ENCODE measurements at regions not wholly inside any gene's neighbourhood (a gene's known extent, or its start where the extent isn't known, plus 50 kb on each side); places are given as distances from the start of the nearest gene placed in this dataset.

DNA sequence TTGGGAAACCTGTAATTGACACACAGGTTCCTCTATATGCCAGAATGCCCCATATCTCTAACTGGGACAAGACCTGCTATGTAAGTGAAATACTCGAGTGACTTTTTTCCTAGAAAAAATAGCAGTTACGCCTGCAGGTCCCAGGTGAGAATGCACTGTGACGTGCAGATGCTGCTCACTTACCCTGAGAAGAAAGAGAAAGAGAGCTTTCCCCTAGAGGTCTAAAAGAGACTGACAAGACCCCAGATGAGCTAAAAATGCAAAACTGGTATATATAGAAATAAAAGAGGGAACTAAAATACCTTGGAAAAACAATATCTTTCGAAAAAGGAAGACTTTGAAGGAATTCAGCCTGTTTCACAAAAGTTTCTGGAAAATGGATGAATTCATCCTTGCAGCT is 383.0 kb upstream of the DCC start:
- no peaks in the 10 kb centered on the region for H3K27me3 Mint-ChIP-seq

DNA sequence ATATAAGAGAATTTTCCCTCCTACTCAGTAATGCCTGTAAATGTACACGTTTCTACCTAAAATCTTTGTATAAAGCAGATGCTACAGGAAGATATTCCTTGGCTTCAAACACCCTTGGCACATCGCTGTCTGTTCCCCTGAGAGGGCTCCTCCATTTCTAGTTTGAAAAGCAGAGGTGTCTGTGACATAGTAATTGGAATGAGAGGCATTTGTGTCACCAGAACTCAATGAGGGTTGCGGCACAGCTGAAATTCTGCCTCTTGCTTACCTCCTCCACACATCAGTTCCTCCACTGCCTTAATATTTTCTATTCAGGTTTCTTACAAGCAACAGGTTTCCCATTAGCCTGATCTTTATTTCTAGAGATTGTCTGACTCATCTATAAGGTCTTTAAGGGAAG is 359.9 kb upstream of the DCC start:
- H3K27ac Mint-ChIP-seq = no peak overlapping the region
- no peaks in the 10 kb centered on the region for H3K4me1 Mint-ChIP-seq
- DNase-seq (no peak), ATAC-seq (no peak)
- no peaks in the 10 kb centered on the region for H3K9me3 Mint-ChIP-seq
- no peaks in the 10 kb centered on the region for H3K36me3 Mint-ChIP-seq (ENCODE audit: low read depth)
- H3K4me3 Mint-ChIP-seq = no peak overlapping the region
- H3K27me3 Mint-ChIP-seq = no peaks in the 10 kb centered on the region

More for the DNA sequence above, 383.0 kb upstream of the DCC start:
- no peaks in the 10 kb centered on the region for H3K9me3 Mint-ChIP-seq
- H3K36me3 Mint-ChIP-seq (ENCODE audit: low read depth) = no peaks in the 10 kb centered on the region
- no peak for ATAC-seq
- H3K27ac Mint-ChIP-seq = no peak overlapping the region
- no peak for DNase-seq
- no peaks in the 10 kb centered on the region for H3K4me1 Mint-ChIP-seq
- H3K4me3 Mint-ChIP-seq = no peak overlapping the region

DNA sequence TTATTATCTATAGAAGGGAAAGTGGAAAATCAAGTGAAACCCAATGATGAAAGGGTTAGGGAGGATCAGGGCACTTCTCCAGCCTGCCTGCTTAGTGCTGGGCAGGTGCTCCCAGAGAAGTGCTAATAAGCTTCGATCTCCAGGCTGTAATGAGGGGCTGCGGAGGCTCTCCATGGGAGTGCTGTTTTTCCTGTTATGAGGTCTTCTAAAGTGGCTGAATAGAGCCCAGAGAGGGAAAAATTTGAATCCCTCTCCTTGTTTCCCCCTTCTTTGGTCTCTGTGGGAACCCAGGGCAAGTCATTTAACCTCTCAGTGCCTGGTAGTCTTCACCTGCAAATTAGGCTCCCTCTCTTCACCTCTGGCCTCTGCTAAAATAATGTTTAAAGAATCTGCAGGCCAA is 351.7 kb upstream of the DCC start:
- no peaks in the 10 kb centered on the region for H3K36me3 Mint-ChIP-seq (ENCODE audit: low read depth)
- H3K4me3 Mint-ChIP-seq = no peak overlapping the region
- no peak overlapping the region for H3K27ac Mint-ChIP-seq
- H3K4me1 Mint-ChIP-seq = no peaks in the 10 kb centered on the region
- DNase-seq = no peak
- H3K9me3 Mint-ChIP-seq = peaks cover 4% of the 10 kb centered on the region
- no peaks in the 10 kb centered on the region for H3K27me3 Mint-ChIP-seq
- no peak for ATAC-seq

DNA sequence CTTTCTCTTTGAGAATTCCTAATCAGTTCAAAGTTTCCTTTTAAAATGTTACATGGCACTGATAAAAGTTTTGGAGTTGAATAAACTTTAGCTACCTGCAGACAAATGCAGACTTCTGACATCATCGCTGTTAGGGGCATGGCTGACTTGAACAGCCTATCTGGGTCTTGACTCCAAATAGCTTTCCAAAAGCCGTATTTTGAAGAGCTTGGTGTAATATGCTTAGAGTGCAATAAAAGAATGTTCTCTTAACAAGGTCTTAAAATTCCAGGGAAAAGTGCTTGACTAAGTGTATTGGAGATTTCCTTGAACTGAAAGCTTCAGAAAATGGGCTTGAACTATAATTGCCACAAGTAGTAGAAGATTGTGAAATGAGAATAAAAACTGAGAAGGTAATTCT is 342.9 kb upstream of the DCC start:
- Mint-ChIP-seq H3K27me3 (no peaks in the 10 kb centered on the region), H3K36me3 (ENCODE audit: low read depth) (no peaks in the 10 kb centered on the region), H3K4me1 (no peaks in the 10 kb centered on the region), H3K27ac (no peak overlapping the region), H3K4me3 (no peak overlapping the region), H3K9me3 (no peaks in the 10 kb centered on the region)
- ATAC-seq = no peak
- no peak for DNase-seq

DNA sequence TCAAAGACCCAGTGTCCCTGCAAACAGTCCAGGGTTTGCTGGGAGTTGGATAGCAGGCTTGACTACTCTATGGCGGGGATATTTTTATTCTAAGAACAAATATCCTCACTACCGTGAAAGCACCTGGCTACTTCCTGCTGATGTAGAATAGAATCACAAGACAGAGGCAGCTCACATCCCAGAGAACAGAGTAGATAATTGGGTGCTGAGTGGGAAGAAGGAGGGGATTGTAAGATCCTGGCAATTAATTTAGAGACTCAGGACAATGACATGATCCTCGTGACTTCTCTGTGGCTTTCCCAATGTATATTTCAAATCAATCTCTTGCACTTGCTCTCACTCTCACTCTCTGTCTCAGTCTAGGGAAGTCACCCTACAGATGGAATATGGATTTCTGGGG is 341.9 kb upstream of the DCC start:
- Mint-ChIP-seq H3K4me3 (no peak overlapping the region), H3K27ac (no peak overlapping the region), H3K27me3 (no peaks in the 10 kb centered on the region), H3K36me3 (ENCODE audit: low read depth) (no peaks in the 10 kb centered on the region), H3K4me1 (no peaks in the 10 kb centered on the region), H3K9me3 (no peaks in the 10 kb centered on the region)
- ATAC-seq (no peak), DNase-seq (no peak)

DNA sequence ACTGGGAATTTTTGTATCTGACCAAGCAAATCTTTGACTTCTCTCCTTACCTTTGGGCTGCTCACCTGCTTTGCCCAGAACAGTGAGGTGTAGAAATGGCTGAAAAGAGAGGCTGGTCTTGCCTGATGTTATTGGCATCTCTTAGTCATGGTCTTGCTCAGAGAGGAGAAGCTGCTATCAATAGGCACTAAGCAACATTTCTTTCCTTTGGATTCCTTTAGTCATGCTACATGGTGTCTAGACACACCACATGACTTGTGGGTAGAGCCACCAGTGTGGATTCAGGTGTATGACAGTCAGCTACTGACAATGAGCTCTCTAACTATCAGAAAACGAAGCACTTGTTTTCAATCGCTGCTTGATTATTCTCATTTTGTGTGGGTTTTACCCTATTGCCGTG is 341.3 kb upstream of the DCC start:
- ATAC-seq (no peak), DNase-seq (no peak)
- no peaks in the 10 kb centered on the region for H3K9me3 Mint-ChIP-seq
- H3K4me3 Mint-ChIP-seq = no peak overlapping the region
- H3K27ac Mint-ChIP-seq = no peak overlapping the region
- H3K27me3 Mint-ChIP-seq = no peaks in the 10 kb centered on the region
- H3K4me1 Mint-ChIP-seq = no peaks in the 10 kb centered on the region
- H3K36me3 Mint-ChIP-seq (ENCODE audit: low read depth) = no peaks in the 10 kb centered on the region

DNA sequence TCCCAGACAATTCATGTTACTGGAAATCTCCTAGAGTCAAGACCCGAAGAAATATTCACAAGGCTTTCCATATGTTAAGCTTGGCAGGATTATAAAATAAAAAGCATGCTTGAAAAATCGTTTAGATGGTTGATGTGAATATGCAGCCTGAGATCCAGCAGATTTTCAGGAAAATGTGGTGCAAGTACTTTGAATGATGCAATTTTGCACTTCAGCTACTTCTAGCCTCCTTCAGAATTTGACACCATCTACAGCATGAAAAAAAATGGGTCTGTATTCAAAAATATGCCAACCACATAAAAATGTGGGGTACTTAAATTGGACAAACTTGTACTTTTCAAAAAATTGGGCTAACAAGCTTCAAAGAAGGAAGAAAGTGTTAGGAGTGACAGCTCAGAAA is 340.6 kb upstream of the DCC start:
- H3K9me3 Mint-ChIP-seq = no peaks in the 10 kb centered on the region
- no peak overlapping the region for H3K27ac Mint-ChIP-seq
- DNase-seq = no peak
- ATAC-seq = no peak
- no peaks in the 10 kb centered on the region for H3K27me3 Mint-ChIP-seq
- no peak overlapping the region for H3K4me3 Mint-ChIP-seq
- H3K36me3 Mint-ChIP-seq (ENCODE audit: low read depth) = no peaks in the 10 kb centered on the region
- H3K4me1 Mint-ChIP-seq = no peaks in the 10 kb centered on the region

DNA sequence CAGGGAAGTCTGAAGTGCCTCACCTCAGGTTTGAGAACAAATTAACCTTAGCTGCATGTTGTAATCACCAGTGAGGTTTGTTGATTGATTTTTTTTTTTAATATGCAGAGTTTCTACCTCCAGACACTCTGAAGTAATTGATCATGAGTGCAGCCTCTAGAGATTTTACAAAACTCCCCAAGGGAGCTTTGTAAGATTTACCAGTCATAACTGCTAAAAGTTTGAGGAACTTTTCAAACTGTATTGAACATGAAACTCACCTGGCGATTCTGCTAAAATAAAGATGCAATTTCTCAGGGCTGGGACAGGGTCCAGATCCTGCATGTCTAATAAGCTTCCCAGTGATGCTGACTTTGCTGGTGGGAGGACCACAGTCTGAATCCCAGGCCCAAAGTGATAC is 339.6 kb upstream of the DCC start:
- H3K4me3 Mint-ChIP-seq = no peak overlapping the region
- DNase-seq (no peak), ATAC-seq (no peak)
- no peaks in the 10 kb centered on the region for H3K27me3 Mint-ChIP-seq
- no peak overlapping the region for H3K27ac Mint-ChIP-seq
- no peaks in the 10 kb centered on the region for H3K36me3 Mint-ChIP-seq (ENCODE audit: low read depth)
- no peaks in the 10 kb centered on the region for H3K4me1 Mint-ChIP-seq
- H3K9me3 Mint-ChIP-seq = no peaks in the 10 kb centered on the region

DNA sequence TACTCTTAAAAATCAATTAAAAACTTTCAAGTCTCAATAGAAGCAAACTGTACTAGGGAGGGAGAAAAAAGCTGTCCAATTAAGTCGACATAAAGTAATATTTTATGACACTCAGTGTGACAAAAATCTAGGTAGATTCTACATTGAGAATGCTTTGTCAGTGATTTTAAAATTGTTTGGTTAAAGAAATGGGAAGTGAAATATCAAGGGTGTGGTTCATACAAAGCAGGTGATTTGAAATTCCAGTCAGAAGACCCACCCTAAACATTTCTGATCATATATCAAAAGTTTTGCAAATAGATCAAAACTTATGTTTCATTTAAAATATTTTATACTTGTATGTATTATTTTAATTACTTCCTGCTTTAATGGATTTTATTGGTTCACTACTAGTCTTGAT is 338.9 kb upstream of the DCC start:
- Mint-ChIP-seq H3K36me3 (ENCODE audit: low read depth) (no peaks in the 10 kb centered on the region), H3K27me3 (no peaks in the 10 kb centered on the region), H3K9me3 (no peaks in the 10 kb centered on the region), H3K27ac (no peak overlapping the region), H3K4me3 (no peak overlapping the region), H3K4me1 (no peaks in the 10 kb centered on the region)
- no peak for DNase-seq
- no peak for ATAC-seq

DNA sequence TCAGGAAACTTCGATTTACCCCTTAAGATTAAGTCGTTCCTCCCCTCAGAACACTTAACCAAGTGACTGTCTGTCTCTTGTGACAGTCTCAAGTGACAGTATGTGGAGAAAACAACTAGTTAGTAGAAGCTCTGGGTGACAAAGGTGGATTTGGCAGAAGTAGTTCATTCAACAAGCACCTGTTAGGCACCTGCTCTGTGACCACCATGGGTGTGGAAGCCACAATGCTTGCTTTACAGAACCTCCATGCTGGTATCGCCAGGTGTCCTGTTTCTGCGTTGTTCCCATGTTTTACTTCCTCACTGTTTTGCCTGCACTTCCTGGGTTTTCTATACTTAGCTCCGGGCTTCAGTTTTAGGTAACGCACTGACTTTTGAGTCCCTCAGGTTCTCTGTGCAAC is 337.4 kb upstream of the DCC start:
- Mint-ChIP-seq H3K4me1 (no peaks in the 10 kb centered on the region), H3K27me3 (no peaks in the 10 kb centered on the region), H3K27ac (no peak overlapping the region), H3K36me3 (ENCODE audit: low read depth) (no peaks in the 10 kb centered on the region), H3K4me3 (no peak overlapping the region), H3K9me3 (no peaks in the 10 kb centered on the region)
- DNase-seq = no peak
- no peak for ATAC-seq

DNA sequence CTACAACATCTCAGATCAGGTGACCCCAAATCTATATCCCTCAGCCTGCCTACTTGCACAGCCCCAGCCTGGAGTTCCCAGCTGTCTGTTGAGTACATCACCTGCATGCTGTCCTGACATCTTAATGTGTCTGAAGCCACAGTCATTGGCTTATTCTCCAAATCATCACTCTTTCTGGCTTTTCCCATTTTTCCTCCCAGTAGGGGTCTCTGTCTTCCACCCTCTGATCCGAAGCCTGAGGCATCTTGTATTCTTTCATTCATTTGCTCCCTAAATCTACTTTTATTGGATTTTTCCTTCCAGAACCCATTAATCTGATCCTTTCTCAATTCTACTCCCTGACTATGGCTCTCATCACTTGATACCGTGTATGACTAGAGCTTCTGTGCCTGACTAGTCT is 332.9 kb upstream of the DCC start:
- DNase-seq (no peak), ATAC-seq (no peak)
- H3K9me3 Mint-ChIP-seq = no peaks in the 10 kb centered on the region
- H3K36me3 Mint-ChIP-seq (ENCODE audit: low read depth) = no peaks in the 10 kb centered on the region
- H3K4me3 Mint-ChIP-seq = no peak overlapping the region
- no peaks in the 10 kb centered on the region for H3K4me1 Mint-ChIP-seq
- no peaks in the 10 kb centered on the region for H3K27me3 Mint-ChIP-seq
- no peak overlapping the region for H3K27ac Mint-ChIP-seq

DNA sequence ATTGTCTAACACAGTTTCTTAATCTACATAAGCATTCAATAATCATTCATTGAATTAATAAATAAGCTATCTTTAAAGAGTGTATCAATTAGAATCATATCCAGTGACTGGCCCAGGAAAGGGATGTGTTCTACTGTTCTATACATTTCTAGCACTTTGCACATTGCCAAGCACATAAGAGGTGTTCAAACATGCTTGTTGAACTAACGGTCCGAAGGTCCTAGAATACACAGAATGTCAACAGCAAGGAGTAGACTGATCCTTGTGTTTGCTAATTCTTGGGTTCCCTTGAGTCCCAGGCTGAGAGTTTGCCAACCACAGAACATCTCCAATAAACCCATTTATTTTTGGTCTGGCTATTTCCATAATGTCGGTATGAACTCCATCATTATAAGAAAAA is 331.7 kb upstream of the DCC start:
- Mint-ChIP-seq H3K36me3 (ENCODE audit: low read depth) (no peaks in the 10 kb centered on the region), H3K27me3 (no peaks in the 10 kb centered on the region), H3K9me3 (no peaks in the 10 kb centered on the region), H3K4me1 (no peaks in the 10 kb centered on the region), H3K27ac (no peak overlapping the region), H3K4me3 (no peak overlapping the region)
- DNase-seq = no peak
- no peak for ATAC-seq

DNA sequence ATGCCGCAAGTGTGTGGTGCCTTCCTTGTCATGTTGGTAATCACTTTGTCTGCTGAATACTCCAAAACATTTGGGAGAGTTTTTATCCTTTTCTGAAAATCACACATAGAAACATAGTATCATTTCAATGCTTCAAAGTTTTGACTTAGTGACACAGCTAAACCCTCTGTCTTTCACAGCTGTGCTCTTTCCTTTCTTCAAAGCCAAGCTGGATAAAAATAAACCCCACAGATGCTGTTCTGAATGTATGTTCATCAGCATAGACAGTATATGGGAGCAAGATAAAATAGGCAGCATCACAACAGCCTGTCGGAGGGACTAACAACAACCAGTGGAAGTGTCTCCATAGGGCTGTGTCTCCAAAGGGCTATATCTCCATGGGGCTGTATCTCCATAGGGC is 331.3 kb upstream of the DCC start:
- ATAC-seq = no peak
- H3K4me3 Mint-ChIP-seq = no peak overlapping the region
- no peak overlapping the region for H3K27ac Mint-ChIP-seq
- H3K36me3 Mint-ChIP-seq (ENCODE audit: low read depth) = no peaks in the 10 kb centered on the region
- no peaks in the 10 kb centered on the region for H3K27me3 Mint-ChIP-seq
- DNase-seq = no peak
- no peaks in the 10 kb centered on the region for H3K9me3 Mint-ChIP-seq
- no peaks in the 10 kb centered on the region for H3K4me1 Mint-ChIP-seq

DNA sequence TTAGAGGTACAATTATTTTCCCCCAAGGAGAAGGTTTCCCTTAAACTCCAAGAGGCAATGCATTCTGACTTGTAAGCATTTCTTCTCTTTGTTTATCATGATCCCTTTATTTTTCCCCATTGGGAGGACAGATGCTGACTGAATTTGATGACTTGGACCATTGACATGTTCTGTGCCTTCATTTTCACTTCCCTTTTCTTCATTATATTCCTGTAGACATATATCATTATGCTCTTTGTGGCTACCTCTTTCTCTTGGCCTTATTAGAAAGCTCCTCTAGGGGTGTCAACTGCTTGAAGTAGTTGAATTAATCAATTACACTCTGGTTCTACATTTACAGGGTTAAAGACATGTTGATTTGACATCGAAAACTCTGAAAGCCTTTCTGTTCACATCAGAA is 330.0 kb upstream of the DCC start:
- Mint-ChIP-seq H3K27me3 (no peaks in the 10 kb centered on the region), H3K4me1 (no peaks in the 10 kb centered on the region), H3K36me3 (ENCODE audit: low read depth) (no peaks in the 10 kb centered on the region), H3K4me3 (no peak overlapping the region), H3K27ac (no peak overlapping the region), H3K9me3 (no peaks in the 10 kb centered on the region)
- ATAC-seq = no peak
- no peak for DNase-seq

DNA sequence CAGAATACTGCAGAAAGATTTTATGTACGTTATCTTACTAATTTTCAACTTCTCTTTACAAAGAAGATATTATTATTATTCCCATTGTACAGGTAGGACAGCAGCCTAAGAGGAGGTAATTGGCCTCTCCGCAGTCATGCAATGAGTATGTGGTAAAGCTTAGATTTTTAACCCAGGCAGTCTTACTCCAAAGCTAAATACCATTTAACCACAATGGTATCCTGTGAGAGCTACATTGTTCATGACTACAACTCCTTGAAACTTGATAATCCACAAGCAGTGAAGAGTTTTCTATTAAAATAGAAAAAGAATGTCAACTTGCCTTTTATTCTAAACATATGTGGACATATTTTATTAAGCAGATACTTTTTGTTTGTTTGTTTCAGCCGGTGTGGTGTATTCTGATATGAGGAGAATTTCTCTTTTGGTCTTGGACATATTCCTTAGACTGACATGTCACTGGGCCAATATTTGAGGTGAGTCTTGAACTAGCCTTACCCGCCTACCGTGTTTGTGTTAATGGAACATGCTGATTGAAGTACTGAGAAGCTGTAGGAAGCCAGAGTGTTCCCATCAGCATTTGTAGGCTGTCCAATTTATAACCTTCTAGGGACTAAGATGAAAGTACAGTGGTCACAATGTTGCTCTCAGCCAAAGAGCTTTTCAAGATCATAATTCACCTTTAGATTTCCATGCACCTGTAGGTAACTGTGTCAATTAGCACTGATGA is 293.9 kb upstream of the DCC start:
- Mint-ChIP-seq H3K4me3 (no peak overlapping the region), H3K9me3 (no peaks in the 10 kb centered on the region)

DNA sequence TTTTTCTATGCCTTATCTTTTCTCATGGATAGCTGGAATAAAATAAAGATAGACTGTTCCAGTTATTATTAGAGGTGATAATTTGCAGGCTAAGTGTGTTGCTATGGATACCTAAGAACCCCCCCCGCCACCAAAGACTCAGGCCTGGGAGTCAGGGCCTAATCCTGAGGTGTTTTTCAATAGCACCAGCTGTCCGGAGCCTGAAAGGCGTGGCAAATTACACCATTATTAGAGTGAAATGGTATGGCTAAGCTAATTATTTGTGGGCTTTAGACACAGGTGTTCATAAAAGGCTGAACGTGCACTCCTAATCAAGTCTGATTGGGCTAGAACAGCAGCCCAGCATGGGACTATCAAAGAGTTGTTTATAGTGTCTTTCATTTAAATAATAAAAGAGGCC is 293.2 kb upstream of the DCC start:
- H3K36me3 Mint-ChIP-seq (ENCODE audit: low read depth) = no peaks in the 10 kb centered on the region
- ATAC-seq (no peak), DNase-seq (no peak)
- H3K9me3 Mint-ChIP-seq = no peaks in the 10 kb centered on the region
- H3K4me1 Mint-ChIP-seq = no peaks in the 10 kb centered on the region
- no peak overlapping the region for H3K27ac Mint-ChIP-seq
- no peak overlapping the region for H3K4me3 Mint-ChIP-seq
- no peaks in the 10 kb centered on the region for H3K27me3 Mint-ChIP-seq

More for the DNA sequence above, 293.9 kb upstream of the DCC start:
- Mint-ChIP-seq H3K36me3 (ENCODE audit: low read depth) (no peaks in the 10 kb centered on the region), H3K4me1 (no peaks in the 10 kb centered on the region), H3K27ac (no peak overlapping the region), H3K27me3 (no peaks in the 10 kb centered on the region)
- DNase-seq (no peak), ATAC-seq (no peak)

All from activated naive CD8-positive, alpha-beta T cell treated with anti-CD3 and anti-CD28 coated beads, Interleukin-2, amount 50 U/mL, for 24 hours (primary cell).